DMS153 (cell line): ENCODE measurements at regions not wholly inside any gene's neighbourhood (a gene's known extent, or its start where the extent isn't known, plus 50 kb on each side); places are given as distances from the start of the nearest gene placed in this dataset.

Experiments used
- DNase-seq: peaks from one replicate; lab custom pipeline; 2025; lab: John Stamatoyannopoulos, UW

DNA sequence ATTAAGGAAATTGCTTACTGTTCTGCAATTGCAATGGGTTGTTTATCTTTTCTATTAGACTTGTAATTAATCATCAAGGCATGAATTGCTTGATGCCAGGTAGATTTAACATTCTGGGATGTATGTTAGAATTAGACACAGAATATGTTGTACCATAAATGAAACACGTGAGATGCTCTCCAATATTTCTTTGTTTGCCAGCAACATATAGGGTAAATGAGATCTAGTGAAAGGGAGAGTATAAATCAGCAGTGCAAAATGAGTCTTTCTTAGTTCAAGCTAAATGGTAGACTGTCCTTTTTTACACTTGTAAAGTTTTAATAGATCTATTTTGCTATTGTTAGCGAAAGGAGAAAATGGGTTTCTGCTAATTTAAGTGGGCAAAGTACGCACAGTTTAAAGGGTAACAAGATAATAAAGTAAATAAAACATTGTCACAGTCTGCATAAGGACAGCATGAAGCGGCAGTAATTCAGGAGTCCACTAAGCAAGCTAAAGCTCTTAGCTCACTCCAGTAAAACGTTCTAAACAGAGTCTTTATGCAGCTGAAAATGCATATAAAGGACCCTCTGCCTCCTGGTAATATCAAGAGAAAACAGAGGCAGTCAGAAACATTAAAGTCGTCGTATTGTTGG, 1137.1 kb downstream of the OLFM4 start:
- peak; percentile 49 for DNase-seq

DNA sequence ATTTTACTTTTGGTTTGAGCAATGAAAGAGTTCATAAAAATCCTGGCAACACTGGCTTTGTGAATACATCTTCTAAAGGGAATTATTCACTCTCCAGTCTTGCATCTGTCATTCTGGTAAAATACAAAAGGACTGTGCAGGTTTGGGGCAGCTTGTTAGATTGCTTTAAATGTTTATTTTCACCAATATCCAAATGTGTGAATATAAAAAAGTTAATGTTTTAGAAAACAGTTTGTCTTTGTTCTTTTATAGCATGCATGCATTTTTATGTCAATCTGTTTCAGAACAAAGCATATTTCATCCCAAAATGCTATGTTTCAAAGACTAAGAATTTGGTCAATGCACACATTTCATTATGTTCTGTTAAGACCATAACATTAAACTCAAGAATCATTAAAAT, 1145.4 kb downstream of the OLFM4 start:
- DNase-seq: no peak

DNA sequence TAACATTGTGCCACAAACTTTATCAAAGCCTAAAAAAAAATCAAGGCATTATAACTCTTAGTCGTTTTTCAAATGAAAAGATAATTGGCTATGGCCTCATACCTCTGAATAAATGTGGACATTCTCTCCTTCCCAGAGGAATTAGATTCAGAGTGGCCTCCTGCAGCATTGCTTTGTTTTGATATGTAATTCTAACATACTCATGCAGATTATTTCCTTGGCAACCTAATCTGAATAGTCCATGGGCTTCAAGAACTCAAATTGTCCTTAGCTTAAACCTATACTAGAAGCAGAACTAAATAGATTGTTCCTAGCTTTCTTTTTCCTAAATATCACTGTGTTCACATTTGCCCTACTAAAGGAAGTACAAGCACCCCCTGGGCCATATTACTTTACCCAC, 1146.9 kb downstream of the OLFM4 start:
- no peak for DNase-seq

DNA sequence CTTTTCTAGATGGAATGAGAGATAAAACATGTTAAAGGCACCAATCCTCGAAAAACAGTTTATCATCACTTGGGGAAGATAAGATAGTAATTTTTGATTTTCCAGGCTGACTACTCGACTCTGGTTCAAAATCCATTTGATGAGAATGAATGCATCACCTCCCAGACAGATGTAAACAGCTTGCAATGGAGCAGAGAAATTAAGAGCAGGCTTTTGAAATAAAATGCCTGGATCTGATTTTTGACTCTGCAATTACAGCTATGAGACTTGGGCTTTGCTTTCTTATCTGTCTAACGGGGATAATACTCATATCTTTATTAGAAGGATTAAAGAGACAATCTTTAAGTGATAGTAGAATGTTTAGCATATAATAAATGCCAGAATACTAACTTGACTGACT, 1148.9 kb downstream of the OLFM4 start:
- DNase-seq: no peak

GRCh38 chr13:54183166-54183565, 1154.6 kb downstream of the OLFM4 start:
- DNase-seq: no peak

DNA sequence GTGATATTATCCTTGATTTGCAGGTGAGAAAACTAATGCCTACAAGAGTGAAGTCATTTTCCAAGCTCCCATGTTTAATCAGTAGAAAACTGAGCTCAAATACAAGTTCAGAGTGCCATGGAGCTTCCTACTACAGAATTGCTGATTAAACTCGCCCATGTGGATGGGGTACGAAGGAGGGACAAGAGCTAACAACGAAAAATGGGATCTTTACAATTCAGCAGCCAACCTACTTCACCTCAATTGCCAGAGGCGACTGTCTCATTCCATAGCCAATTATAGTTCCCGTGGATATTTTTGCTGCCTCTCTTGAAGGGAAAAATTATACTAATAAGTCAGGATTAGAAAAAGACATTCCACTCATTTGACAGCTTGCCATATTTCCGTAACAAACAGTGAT, 1155.1 kb downstream of the OLFM4 start:
- DNase-seq: no peak

DNA sequence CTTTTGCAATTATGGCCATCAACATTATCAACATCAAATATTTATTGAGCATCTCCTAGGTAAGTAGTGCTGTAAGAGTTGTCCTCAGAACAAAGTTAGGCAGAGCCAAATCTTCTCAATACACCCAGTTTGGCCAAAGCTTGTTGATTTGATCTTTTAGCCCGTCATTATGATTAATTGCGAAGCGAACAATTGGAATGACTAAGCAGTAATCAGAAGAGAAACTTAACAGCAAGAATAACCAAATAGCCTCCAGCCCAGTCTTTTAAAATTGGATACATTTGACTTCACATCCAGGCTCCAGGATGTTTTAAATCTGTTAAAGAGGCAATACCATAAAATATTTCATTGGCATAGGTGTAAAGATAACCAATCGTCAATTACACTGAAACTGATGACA, 1156.0 kb downstream of the OLFM4 start:
- no peak for DNase-seq

GRCh38 chr13:54185101-54185500, 1156.5 kb downstream of the OLFM4 start:
- no peak for DNase-seq

- DNase-seq: no peak
Observed at GRCh38 chr13:54185785-54186184, 1157.2 kb downstream of the OLFM4 start.

GRCh38 chr13:54187461-54187860, 1158.8 kb downstream of the OLFM4 start:
- no peak for DNase-seq

DNA sequence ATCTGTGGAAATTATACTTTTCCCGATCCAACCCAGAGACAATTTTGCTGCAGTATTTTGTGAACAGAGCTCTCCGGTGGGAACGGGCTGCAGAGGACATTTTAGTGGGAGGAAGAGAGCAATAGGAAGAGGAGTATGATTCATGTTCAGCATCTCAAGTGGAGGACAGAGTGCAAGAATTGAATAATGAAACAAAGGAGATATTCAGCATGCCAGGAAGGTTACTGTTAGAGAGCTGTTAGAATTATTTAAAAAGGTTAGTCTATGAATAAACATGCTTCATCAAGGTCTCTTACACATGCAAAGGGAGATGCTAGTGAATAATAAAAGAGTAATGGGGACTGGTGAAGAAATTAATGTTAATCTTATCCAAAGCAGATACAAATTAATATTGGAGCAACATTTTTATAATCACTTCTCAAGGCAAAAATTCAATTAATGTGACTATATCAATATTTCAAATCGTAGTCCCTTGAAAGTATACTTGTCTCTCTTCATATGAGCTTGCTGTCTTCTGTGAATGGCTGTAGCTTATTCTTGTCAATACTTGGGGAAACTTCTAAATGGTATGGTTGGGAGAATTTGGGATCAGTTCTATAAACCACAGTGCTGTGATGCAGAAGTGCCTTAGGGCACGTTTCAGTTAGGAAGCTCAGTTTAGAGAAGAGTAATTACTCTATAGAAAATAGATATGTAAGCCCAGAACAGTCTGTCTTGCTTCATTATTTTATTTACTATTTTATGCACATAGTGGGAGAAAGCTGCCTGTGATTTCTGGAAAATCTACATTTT, 1165.8 kb downstream of the OLFM4 start:
- no peak for DNase-seq

DNA sequence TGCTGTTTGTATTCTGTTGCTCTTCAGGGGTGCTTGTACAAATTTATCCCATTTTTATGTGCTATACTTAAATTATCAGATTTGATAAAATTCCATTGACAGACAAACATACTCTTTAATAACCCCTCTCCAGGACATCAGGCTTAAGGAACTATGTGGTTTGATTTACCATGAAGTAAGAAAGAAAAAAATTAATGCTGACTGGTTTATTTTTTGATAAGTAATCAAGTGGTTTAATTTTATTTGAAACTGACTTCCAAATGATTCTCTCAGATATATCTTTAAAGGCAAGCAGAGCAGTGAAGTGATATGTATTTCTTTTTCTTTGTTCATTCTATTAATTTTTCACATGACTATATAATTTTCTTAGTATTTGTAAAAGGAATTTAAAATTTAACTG, 1168.1 kb downstream of the OLFM4 start:
- no peak for DNase-seq

GRCh38 chr13:54198911-54199310, 1170.3 kb downstream of the OLFM4 start:
- DNase-seq: no peak

DNA sequence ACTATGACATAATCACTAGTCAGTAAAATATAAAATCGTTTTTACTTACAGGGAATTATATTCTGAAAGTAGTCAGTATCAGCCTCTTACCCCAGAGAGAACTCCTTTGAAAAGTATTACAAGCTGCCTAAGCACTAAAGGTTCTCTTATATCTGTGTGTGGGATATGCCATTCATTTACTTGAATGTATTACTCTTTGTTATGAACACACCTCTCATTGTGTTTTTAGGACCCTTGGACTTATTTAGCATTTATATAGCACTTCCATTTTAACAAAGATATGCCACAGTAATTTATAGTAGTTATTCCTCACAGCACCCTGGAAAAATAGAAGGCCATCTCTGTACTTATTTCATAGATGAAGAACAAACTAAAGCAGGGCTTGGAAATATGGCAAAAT, 1178.0 kb downstream of the OLFM4 start:
- no peak for DNase-seq

DNA sequence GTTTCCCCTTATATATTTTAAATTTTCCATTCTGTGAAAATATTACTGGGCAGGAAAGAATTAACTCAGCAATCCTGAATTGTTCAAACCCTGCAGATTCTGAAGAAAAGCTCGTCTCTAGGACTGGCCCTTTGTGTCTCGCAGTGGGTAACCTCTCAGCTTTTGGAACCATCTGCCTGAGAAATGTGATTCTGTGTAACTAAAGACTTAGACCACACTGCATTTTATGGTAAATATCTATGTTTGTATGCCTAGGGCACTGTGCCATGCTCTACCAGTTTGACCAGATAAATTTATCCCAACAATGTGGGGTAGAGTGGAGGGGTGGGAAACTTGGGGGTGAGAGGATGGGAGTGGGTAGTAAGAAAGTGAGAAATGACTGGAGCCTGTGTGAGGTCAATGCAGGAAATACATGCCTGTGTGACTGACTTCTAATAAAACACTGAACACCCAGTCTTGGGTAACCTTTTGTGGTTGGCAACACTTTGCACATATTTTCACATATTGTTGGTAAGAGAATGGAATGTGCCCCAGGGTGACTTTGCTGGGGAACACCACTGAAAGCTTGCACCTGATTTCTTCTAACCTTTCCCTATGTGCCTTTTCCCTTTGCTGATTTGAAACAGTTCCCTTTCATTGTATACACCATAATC, 1181.9 kb downstream of the OLFM4 start:
- DNase-seq: no peak

DNA sequence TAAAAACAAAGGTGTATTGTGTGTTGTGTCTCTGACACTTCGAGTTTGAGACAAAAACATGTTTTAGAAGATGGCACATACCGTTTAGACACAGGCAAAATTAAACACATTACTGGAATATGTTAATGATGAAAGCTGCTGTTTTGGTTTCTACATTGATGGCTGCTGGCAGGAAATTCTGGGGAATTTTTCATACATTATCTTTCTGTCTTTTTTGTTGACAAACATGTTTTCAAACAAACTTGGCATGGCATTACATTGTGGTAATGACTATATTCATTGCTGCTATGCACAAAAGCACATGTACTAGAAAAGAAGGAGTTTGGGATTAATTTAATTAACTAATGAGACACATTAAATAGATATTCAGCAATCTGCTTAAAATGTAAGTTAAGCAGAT, 1187.6 kb downstream of the OLFM4 start:
- no peak for DNase-seq

GRCh38 chr13:54226876-54227275, 1198.3 kb downstream of the OLFM4 start:
- no peak for DNase-seq

GRCh38 chr13:54232700-54233099, 1204.1 kb downstream of the OLFM4 start:
- no peak for DNase-seq

DNA sequence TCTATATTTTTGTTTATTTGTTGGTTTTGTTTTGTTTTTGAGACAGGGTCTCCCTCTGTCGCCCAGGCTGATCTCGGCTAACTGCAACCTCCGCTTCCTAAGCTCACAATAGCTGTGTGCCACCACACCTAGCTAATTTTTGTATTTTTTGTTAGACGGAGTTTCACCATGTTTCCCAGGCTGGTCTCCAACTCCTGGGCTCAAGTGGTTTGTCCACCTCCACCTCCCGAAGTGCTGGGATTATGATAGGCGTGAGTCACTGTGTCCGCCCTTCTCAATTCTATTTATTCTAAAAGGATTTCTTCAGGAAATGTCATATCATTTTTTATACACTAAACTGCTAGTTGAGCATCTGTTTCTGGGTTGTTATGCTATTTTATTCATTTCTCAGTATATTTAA, 1206.0 kb downstream of the OLFM4 start:
- DNase-seq: no peak

DNA sequence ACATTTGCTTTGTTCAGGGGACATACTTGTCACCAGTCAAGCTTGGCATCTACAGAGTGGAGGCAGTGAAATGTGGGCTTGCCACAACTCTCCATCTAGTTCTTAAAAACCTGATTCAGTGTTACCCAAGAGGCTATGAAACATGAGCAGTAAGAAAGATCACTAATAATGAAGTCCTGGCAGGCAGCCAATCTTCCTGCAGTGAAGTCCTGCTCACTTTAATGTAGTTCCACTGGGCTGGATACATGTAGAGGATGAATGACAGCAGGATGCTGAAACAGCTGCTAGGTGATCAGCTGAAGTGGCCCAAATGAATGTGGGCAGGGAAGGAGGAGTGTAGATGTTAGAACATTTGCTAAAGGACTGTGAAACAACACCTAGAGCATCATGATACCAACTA, 1213.1 kb downstream of the OLFM4 start:
- DNase-seq: peak; percentile 94

GRCh38 chr13:54248306-54248705, 1219.7 kb downstream of the OLFM4 start:
- no peak for DNase-seq

- no peak for DNase-seq
Observed at GRCh38 chr13:54261856-54262255, 1233.2 kb downstream of the OLFM4 start.

- DNase-seq: no peak
Observed at GRCh38 chr13:54263868-54264267, 1235.3 kb downstream of the OLFM4 start.
